GM18861 (cell line): ENCODE measurements at regions not wholly inside any gene's neighbourhood (a gene's known extent, or its start where the extent isn't known, plus 50 kb on each side); places are given as distances from the start of the nearest gene placed in this dataset.

Experiments
- ATAC-seq: cut with Tn5 transposase; IDR thresholded peaks from one replicate; pipeline ENCODE4 v1.9.1; 2021; ENCODE audit not compliant: unreplicated experiment

- no peak for ATAC-seq
These were observed 54.6 kb upstream of the EOLA2 start for GRCh38 chrX:149992918-149993317.

DNA sequence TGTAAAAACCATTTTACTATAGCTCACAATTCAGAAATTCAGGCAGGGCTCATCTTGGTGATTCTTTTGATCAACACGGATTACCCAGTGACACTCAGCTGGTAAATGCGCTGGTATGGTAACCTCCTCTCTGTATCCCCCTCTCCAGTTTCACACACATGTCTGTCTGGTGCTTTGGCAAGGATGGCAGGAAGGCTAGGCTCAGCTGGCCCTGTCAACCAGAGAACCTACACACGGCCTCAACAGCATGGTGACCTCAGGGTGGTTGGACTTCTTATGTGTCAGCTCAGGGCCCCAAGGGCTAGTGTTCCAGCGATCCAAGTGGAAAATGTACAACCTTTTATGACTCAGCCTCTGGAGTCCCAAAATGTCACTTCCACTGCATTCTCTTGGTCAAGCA lies 55.7 kb upstream of the EOLA2 start:
- no peak for ATAC-seq

DNA sequence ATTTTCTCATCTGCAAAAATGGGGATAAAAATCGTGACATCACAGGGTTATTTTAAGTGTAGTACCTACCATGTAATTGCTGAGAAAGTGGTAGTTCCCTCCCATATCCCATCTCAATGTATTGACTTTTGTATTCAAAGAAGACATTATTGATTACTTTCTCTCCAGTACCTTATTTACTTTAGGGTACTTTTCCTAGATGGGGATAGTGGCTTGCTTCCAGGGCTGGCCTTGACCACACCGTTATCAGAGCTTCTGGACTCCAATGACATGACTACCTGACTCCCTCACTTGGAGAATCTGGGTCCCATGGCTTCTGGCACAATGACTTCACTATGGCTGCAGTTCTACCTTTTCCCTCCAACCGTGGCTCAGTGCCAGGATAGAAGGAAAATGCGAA lies 58.2 kb upstream of the EOLA2 start:
- ATAC-seq = no peak

GRCh38 chrX:150005027-150005426 lies 66.7 kb upstream of the EOLA2 start:
- no peak for ATAC-seq

GRCh38 chrX:150007356-150007755 lies 69.1 kb upstream of the EOLA2 start:
- no peak for ATAC-seq

GRCh38 chrX:150012647-150013381 lies 74.5 kb upstream of the EOLA2 start:
- no peak for ATAC-seq

GRCh38 chrX:150014525-150014924 lies 76.2 kb upstream of the EOLA2 start:
- ATAC-seq = no peak

- no peak for ATAC-seq
These were observed 79.6 kb upstream of the EOLA2 start for GRCh38 chrX:150017868-150018267.

DNA sequence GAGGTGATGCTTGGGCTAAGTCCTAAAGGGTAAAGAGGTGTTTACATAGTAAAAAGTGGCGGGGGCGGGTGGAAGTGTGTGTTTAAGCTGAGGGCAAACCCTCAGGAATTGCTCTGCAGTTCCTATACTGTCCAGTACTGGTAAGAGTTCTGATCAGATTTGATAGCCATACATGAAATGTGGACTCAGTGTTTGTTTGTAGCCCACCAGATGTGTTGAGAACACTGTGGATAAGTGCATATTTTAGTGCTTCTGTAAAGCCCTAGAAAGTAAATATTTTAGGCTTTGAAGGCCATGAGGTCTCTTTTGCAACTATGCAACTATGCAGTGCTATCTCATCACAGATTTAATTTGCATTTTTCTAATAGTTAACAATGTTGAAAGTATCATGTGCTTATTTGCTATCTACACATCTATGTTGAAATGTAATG lies 80.7 kb upstream of the EOLA2 start:
- no peak for ATAC-seq

GRCh38 chrX:150028692-150029091 lies 90.4 kb upstream of the EOLA2 start:
- ATAC-seq = no peak

- ATAC-seq = no peak
These were observed 94.5 kb upstream of the EOLA2 start for GRCh38 chrX:150032742-150033141.

DNA sequence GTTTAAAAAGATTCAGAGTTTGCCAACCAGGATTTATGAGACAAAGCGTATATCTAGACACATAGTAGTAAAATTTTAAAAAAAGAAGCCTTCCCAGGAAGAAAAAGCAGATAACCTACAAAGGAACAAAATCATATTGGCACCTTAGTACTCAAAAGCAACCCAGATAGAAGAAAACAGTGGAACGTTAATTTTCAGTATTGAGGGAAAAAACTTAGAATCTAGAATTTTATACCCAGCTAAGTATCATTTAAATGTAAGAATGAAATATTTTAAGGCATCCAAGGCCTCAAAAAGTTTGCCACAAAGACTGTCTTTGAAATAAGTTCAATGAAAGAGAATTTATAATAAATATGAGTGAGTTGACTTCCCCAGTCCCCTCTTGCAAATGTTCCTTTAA lies 96.5 kb upstream of the EOLA2 start:
- no peak for ATAC-seq

GRCh38 chrX:150035531-150035930 lies 97.2 kb upstream of the EOLA2 start:
- ATAC-seq = no peak

DNA sequence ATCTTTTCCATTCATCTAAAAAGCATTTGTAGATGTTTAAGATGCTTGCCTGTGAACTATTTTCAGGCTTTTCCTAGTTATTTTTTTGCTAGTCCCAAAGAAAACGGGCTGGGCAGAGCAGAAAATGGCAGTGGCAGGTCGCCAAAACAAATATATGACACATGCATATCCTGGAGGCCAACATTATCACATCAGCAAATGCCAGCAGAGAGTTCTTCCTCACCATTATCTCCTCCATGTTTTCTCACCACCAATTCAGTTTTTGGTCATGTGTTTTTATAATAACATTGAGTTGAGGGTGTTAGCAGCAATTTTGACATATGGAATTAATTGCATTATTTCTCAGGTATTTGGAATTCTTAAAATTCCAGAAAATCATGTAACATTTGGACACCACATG lies 97.9 kb upstream of the EOLA2 start:
- no peak for ATAC-seq

GRCh38 chrX:150036641-150037040 lies 98.3 kb upstream of the EOLA2 start:
- ATAC-seq = no peak

DNA sequence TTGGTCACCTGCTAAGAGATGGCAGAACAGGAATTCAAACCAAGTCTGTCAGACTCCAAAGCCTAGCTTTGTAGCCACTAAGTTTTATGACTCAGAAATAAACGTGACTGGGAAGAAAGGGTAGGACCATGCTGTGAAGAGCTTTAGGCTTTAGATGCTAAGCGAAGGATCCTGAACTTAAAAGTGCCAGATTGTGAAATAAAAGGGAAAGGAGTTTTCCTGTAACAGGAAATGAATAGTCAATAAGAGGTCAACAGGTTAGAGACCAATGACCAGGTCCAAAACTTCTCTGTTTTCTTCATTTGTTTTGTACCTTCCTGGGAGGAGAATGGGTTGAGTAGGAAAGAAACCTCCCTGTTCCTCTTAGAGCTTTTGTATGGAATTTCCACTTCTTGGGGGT lies 98.8 kb upstream of the EOLA2 start:
- no peak for ATAC-seq

DNA sequence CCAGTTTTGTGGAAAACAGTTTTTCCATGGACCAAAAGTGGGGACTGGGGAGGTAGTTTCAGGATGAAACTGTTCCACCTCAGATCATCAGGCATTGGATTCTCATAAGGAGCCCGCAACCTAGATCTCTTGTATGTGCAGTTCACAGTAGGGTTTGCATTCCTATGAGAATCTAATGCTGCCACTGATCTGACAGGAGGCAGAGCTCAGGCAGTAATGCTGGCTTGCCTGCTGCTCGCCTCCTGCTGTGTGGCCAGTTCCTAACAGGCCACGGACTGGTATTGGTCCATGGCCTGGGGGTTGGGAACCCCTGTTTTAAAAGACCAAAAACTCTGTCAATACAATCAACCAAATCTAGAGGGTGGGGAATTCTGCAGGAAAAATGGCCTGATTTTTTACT lies 100.0 kb upstream of the EOLA2 start:
- ATAC-seq = no peak

- no peak for ATAC-seq
These were observed 100.8 kb upstream of the EOLA2 start for GRCh38 chrX:150038986-150039599.

DNA sequence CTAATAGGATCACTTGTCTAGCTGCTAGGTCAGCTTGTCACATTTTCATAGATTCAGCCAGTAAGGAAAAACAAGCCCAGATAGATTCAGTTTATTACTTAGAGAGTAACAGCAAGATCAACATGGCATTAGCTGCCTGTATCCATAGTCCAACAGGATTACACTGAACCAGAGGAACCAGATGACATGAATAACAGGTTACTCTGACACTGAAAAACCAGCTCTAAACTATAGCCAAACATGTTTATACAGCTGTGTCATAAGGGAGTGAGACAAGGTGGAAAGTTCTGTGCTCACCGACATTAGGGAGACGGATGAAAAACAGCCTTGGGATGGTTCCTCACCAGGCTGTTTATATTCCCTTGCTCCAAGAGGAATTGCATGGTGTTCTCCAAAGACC lies 102.9 kb upstream of the EOLA2 start:
- no peak for ATAC-seq

DNA sequence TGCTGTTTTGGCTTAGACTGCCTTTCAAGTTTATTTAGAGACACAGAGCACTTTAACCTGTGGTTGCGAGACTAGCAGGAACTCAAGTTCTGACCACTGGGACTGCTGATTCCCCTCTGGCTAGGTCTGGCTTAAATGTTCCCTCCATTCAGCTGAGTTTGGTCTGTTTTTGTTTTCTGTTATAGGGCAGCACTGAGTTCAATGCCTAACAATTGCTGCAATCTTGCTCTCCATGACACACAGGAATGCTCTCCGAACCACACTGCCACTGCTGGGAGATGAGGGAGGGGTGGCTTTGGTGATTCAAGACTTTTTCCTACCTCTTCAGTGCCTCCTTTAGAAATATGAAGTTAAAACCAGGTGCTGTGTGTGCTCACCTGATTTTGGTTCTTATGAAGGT lies 106.3 kb upstream of the EOLA2 start:
- no peak for ATAC-seq

GRCh38 chrX:150047818-150048217 lies 109.5 kb upstream of the EOLA2 start:
- no peak for ATAC-seq

DNA sequence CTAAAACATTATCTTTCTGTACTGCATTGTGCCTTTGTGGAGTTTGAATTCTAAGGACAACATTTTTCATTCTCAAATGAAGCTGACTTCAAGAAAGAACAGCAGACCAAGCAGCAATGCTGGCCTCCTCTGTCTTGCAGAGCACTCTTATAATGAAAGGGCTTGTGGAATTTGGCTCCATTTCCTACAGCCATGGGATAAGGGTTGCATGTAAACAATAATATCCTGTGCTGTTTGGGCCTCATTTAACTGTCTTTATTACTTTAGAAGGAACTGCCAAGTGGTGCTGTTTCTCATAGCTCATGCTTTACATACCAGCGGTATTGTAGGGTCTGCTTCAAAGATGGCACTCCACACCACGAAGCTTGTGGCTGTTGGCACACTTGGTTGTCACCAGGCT lies 111.4 kb upstream of the EOLA2 start:
- ATAC-seq = no peak

- no peak for ATAC-seq
These were observed 112.1 kb upstream of the EOLA2 start for GRCh38 chrX:150050387-150050786.
